ENCODE measurements at regions not wholly inside any gene's neighbourhood (a gene's known extent, or its start where the extent isn't known, plus 50 kb on each side); places are given as distances from the start of the nearest gene placed in this dataset.

DNA sequence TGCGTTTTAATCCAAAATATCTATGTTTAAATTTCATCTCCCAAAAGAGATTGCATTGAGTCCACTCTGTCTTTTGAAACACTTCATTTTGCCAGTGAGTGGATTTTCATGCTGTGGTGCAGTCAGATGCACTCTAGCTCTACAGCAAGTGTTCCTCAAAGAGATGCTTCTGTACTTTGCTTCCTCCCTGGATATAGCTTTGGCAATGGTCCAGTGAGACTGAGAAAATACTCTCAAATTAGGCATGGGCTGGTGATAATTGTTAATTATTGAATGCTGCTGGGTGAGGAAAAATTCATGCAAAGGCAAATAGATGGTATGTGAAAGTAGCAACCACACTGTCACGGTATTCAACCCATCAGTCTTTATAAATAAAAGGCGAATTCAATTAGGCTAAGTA, 396.9 kb downstream of the ADGRL2 start:
- in situ Hi-C loops (cut with HindIII; ENCODE audit: low sequenced_read_pairs): no loop called here
- TF ChIP-seq CTCF (IDR thresholded peaks at IDR 0.05; ENCODE audit: low read depth, low read length): no peak

DNA sequence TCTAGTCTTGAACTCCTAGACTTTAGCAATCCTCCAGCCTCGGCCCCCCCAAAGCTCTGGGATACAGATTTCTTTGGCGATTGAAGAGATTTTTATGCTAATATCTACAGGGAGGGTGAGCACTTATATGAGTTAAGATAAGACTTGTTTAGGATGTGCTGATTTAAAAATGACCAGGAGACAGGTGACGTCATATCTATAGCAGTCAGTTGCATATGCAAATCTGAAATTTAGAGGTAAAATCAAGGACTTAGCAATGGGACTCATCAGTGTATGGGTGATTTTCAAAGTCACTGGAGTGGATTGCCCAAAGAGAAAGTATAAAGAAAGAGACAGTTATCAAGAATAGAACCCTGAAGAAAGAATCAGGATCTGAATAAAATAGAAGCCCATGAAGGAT, 394.5 kb downstream of the ADGRL2 start:
- in situ Hi-C loops (cut with HindIII; ENCODE audit: low sequenced_read_pairs): no loop called here
- no peak for TF ChIP-seq CTCF (IDR thresholded peaks at IDR 0.05; ENCODE audit: low read depth, low read length)
- no peak for DNase-seq (ENCODE audit: low read depth, low spot score)
- H3K4me3 ChIP-seq (ENCODE audit: low read depth, low read length): no peak overlapping the region

More for the DNA sequence above, 396.9 kb downstream of the ADGRL2 start:
- no peak for DNase-seq (ENCODE audit: low read depth, low spot score)
- no peak overlapping the region for H3K4me3 ChIP-seq (ENCODE audit: low read depth, low read length)

GRCh38 chr1:82185084-82185483, 384.4 kb downstream of the ADGRL2 start:
- in situ Hi-C loops (cut with HindIII; ENCODE audit: low sequenced_read_pairs): no loop called here
- DNase-seq (ENCODE audit: low read depth, low spot score): no peak
- no peak for TF ChIP-seq CTCF (IDR thresholded peaks at IDR 0.05; ENCODE audit: low read depth, low read length)
- H3K4me3 ChIP-seq (ENCODE audit: low read depth, low read length): no peak overlapping the region

DNA sequence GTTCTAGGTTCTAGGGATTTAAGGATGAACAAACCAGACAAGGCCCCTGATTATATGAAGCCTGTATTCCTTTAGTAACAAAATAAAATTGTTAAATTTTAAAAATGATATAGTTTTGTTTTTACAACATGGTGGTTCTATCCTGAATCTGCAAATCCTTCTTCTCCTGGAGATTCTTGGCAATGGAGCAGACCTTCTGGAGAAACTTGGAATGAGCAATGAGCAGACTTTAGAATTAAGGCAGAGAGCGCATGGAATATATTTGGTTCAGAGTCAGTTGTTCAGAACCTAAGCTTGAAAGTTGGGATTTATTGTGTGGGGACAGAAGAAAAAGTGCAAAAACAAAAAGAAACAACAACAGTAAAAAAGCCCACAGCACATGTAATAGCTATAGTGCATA, 381.1 kb downstream of the ADGRL2 start:
- DNase-seq (ENCODE audit: low read depth, low spot score): no peak
- no peak for TF ChIP-seq CTCF (IDR thresholded peaks at IDR 0.05; ENCODE audit: low read depth, low read length)
- H3K4me3 ChIP-seq (ENCODE audit: low read depth, low read length): no peak overlapping the region
- in situ Hi-C loops (cut with HindIII; ENCODE audit: low sequenced_read_pairs): no loop called here

DNA sequence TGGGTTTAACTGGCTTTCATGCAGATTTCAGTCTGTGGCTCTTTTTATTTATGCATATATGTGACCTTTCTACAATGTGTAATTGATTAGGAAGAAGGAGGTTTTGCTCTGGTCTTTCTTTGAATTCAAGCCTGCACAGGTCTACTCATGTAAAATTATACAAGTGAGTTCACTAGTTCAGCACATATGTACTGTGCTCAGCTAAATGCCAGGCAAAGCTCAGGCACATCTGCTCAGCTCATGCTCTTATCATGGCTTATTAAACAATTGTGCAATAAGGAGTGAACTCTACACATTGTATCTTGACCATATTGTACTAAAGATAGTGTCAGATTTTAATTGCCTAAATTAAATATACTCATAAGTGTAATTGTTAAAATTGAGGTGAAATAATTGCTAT, 378.4 kb downstream of the ADGRL2 start:
- in situ Hi-C loops (cut with HindIII; ENCODE audit: low sequenced_read_pairs): no loop called here
- H3K4me3 ChIP-seq (ENCODE audit: low read depth, low read length): no peak overlapping the region
- no peak for TF ChIP-seq CTCF (IDR thresholded peaks at IDR 0.05; ENCODE audit: low read depth, low read length)
- DNase-seq (ENCODE audit: low read depth, low spot score): no peak

DNA sequence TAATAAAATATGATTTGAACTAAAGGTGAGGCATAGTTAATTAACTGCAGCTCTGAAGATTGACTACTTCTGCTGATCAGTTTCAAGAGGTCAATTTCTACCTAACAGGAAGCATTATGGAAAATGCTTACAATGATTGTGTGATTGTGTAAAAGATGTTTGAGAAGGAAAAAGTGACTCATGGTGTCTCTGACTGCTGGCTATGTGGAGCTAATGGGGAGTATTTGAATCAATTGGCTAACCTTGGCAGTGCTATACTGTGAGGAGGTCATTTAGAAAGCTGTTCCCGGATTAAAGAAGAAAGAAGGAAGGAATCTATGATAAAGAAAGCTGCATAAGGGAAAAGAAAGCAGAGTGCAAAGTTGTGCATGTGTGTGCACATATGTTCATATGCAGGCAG, 376.5 kb downstream of the ADGRL2 start:
- DNase-seq (ENCODE audit: low read depth, low spot score): peak; percentile 28
- no peak overlapping the region for H3K4me3 ChIP-seq (ENCODE audit: low read depth, low read length)
- in situ Hi-C loops (cut with HindIII; ENCODE audit: low sequenced_read_pairs): no loop called here
- TF ChIP-seq CTCF (IDR thresholded peaks at IDR 0.05; ENCODE audit: low read depth, low read length): no peak

- H3K4me3 ChIP-seq (ENCODE audit: low read depth, low read length): no peak overlapping the region
- in situ Hi-C loops (cut with HindIII; ENCODE audit: low sequenced_read_pairs): no loop called here
- TF ChIP-seq CTCF (IDR thresholded peaks at IDR 0.05; ENCODE audit: low read depth, low read length): no peak
- DNase-seq (ENCODE audit: low read depth, low spot score): no peak
These were observed 371.2 kb downstream of the ADGRL2 start for GRCh38 chr1:82171955-82172354.

All from astrocyte of the spinal cord (primary cell).